Fibroblast of lung (primary cell): ENCODE measurements at regions not wholly inside any gene's neighbourhood (a gene's known extent, or its start where the extent isn't known, plus 50 kb on each side); places are given as distances from the start of the nearest gene placed in this dataset.

Experiments
- DNase-seq, 2 donors: peaks; one replicate each; pipeline versions ENCODE4 v3.0.0 to v3.0.0-alpha.2; 2010; ENCODE audit warnings: low read depth in 2 of 2
- H2AFZ ChIP-seq: 2 replicates; pipeline ENCODE4 v1.5.1; 2012; ENCODE audit warnings: low read length, control low read depth, inconsistent platforms
- H3K27ac ChIP-seq: 2 replicates; pipeline ENCODE4 v1.5.1; 2011; ENCODE audit warnings: low read length, control low read depth; ENCODE audit not compliant: insufficient read depth
- H3K27me3 ChIP-seq: 2 replicates; pipeline ENCODE4 v1.5.1; 2011; ENCODE audit warnings: mild to moderate bottlenecking, low read length; ENCODE audit not compliant: control insufficient read depth, insufficient read depth
- H3K36me3 ChIP-seq: 2 replicates; pipeline ENCODE4 v1.5.1; 2011; ENCODE audit warnings: low read length; ENCODE audit not compliant: control insufficient read depth, insufficient read depth
- H3K4me1 ChIP-seq: 2 replicates; pipeline ENCODE4 v1.5.1; 2011; ENCODE audit warnings: low read length; ENCODE audit not compliant: control insufficient read depth, insufficient read depth; ENCODE audit errors: extremely low read depth
- H3K4me2 ChIP-seq: 2 replicates; pipeline ENCODE4 v1.5.1; 2011; ENCODE audit warnings: low read length, control low read depth; ENCODE audit not compliant: insufficient read depth; ENCODE audit errors: extremely low read depth
- H3K4me3 ChIP-seq, 4 experiments: fragments of 200-600 bp in 1 of 4; sonication (generic) in 1 of 4; replicated peaks in 1 of 4; 2 replicates each; pipeline ENCODE4 v1.5.1; 2011 to 2016; ENCODE audit warnings: low read length in 4 of 4, low read depth in 3 of 4, mild to moderate bottlenecking in 3 of 4, control low read depth in 2 of 4, inconsistent platforms in 1 of 4, mixed read lengths in 1 of 4; ENCODE audit not compliant: insufficient read depth in 1 of 4; ENCODE audit errors: control extremely low read depth in 1 of 4
- H3K79me2 ChIP-seq: 2 replicates; pipeline ENCODE4 v1.5.1; 2012; ENCODE audit warnings: mild to moderate bottlenecking, low read length, inconsistent platforms; ENCODE audit not compliant: control insufficient read depth, insufficient read depth
- H3K9ac ChIP-seq: 2 replicates; pipeline ENCODE4 v1.5.1; 2011; ENCODE audit warnings: mild to moderate bottlenecking, low read length, control low read depth; ENCODE audit not compliant: insufficient read depth
- H3K9me3 ChIP-seq: 2 replicates; pipeline ENCODE4 v1.5.1; 2012; ENCODE audit warnings: low read depth, low read length; ENCODE audit not compliant: control insufficient read depth, insufficient read depth
- H4K20me1 ChIP-seq: 2 replicates; pipeline ENCODE4 v1.5.1; 2011; ENCODE audit warnings: low read length; ENCODE audit not compliant: control insufficient read depth, insufficient read depth; ENCODE audit errors: extremely low read depth
- CTCF ChIP-seq, 2 donors: IDR thresholded peaks in 1 of 2; conservative IDR thresholded peaks in 1 of 2; 1 replicate in 1 of 2; 2 replicates in 1 of 2; pipeline ENCODE4 v1.5.1; 2011 to 2012; ENCODE audit warnings: low read length in 2 of 2, control low read depth in 1 of 2, inconsistent platforms in 1 of 2, low read depth in 1 of 2, mild to moderate bottlenecking in 1 of 2
- EZH2 ChIP-seq: IDR thresholded peaks from 2 replicates; pipeline ENCODE4 v1.5.1; 2012; ENCODE audit warnings: low read length, control low read depth, mild to moderate bottlenecking; ENCODE audit errors: missing control alignments

- Histone ChIP-seq H3K9ac (no peak overlapping the region), H3K27me3 (no peaks in the 10 kb centered on the region), H3K4me1 (peaks cover 5% of the 10 kb centered on the region), H2AFZ (no peak overlapping the region), H3K79me2 (no peaks in the 10 kb centered on the region), H3K9me3 (no peaks in the 10 kb centered on the region), H4K20me1 (no peaks in the 10 kb centered on the region), H3K27ac (no peak overlapping the region), H3K36me3 (no peaks in the 10 kb centered on the region), H3K4me3 (no peak overlapping the region), H3K4me2 (no peak overlapping the region)
- DNase-seq = peak; percentile 62 to 64
- TF ChIP-seq CTCF (conservative IDR thresholded peaks at IDR 0.05 in 1 of 2, IDR thresholded peaks at IDR 0.05 in 1 of 2; ENCODE audit: low read depth in 1 of 2, low read length in 2 of 2) (no peak), EZH2 (no peak)
Measured at GRCh38 chr2:47309952-47310800, 58.9 kb upstream of the EPCAM start.

- H3K79me2 ChIP-seq = no peaks in the 10 kb centered on the region
- H2AFZ ChIP-seq = no peak overlapping the region
- H3K9me3 ChIP-seq = no peaks in the 10 kb centered on the region
- no peak overlapping the region for H3K4me3 ChIP-seq
- H3K36me3 ChIP-seq = no peaks in the 10 kb centered on the region
- DNase-seq = no peak
- peaks cover 5% of the 10 kb centered on the region for H3K4me1 ChIP-seq
- H3K4me2 ChIP-seq = no peak overlapping the region
- H3K9ac ChIP-seq = no peak overlapping the region
- H3K27ac ChIP-seq = no peak overlapping the region
- H3K27me3 ChIP-seq = no peaks in the 10 kb centered on the region
- TF ChIP-seq EZH2 (no peak), CTCF (conservative IDR thresholded peaks at IDR 0.05 in 1 of 2, IDR thresholded peaks at IDR 0.05 in 1 of 2; ENCODE audit: low read depth in 1 of 2, low read length in 2 of 2) (no peak)
- H4K20me1 ChIP-seq = no peaks in the 10 kb centered on the region
Measured at GRCh38 chr2:47309472-47309951, 59.6 kb upstream of the EPCAM start.

- Histone ChIP-seq H3K9ac (no peak overlapping the region), H3K27ac (no peak overlapping the region), H3K36me3 (no peaks in the 10 kb centered on the region), H3K4me1 (peaks cover 5% of the 10 kb centered on the region), H3K4me2 (no peak overlapping the region), H4K20me1 (no peaks in the 10 kb centered on the region), H2AFZ (no peak overlapping the region), H3K4me3 (no peak overlapping the region), H3K9me3 (no peaks in the 10 kb centered on the region), H3K27me3 (no peaks in the 10 kb centered on the region), H3K79me2 (no peaks in the 10 kb centered on the region)
- no peak for TF ChIP-seq EZH2
- no peak for TF ChIP-seq CTCF (conservative IDR thresholded peaks at IDR 0.05 in 1 of 2, IDR thresholded peaks at IDR 0.05 in 1 of 2; ENCODE audit: low read depth in 1 of 2, low read length in 2 of 2)
- peak; percentile 34 to 59 for DNase-seq
Measured at GRCh38 chr2:47307066-47307465, 62.0 kb upstream of the EPCAM start.
